GM19324 (cell line): ENCODE measurements at regions not wholly inside any gene's neighbourhood (a gene's known extent, or its start where the extent isn't known, plus 50 kb on each side); places are given as distances from the start of the nearest gene placed in this dataset.

ENCODE experiments used
- ATAC-seq: cut with Tn5 transposase; IDR thresholded peaks from one replicate; pipeline ENCODE4 v1.9.1; 2021; ENCODE audit warnings: mild to moderate bottlenecking, moderate library complexity; ENCODE audit not compliant: unreplicated experiment, low FRiP score

DNA sequence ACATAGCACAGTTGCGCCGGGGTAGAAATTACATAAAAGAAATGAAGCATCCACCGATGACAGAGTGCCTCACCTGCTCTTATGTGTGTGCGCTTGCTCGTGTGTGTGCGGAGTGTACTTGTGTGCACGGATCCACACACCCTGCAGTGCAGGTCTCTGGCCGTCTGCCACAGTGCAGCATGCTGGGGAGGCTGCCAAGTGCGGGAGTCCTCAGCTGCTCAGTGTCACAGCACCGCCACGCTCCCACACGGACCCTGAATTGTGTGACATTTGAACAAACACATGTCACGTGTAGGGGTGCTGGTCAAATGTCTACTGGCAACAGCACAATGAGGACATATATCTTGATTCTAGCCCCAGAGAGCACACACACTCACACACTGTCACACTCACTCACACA, 243.0 kb upstream of the MYOCD start:
- ATAC-seq, result no peak

GRCh38 chr17:12423337-12423736, 242.4 kb upstream of the MYOCD start:
- no peak for ATAC-seq

GRCh38 chr17:12429116-12429515, 236.6 kb upstream of the MYOCD start:
- ATAC-seq, result no peak

DNA sequence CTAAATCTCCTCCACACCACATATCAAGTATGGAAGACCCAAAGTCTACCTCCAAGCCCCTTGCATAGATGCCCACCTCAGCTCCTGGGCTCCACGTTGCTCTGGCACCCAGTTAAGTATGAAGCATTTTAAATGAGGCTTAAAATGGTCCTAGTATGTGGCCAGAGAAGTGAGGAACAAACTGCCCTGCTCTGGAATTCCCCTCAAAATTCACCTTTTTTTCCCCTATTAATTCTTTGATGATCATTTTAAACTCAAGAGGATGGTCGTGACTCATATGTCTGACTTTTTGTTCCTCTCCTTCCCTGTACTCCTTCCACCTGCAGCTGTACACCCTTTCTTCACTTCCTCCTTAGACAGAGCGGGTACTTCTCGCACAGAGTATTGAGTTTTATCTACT, 234.5 kb upstream of the MYOCD start:
- peak; percentile 80 for ATAC-seq

- ATAC-seq, result no peak
Observed at GRCh38 chr17:12438212-12438611, 227.5 kb upstream of the MYOCD start.

GRCh38 chr17:12438813-12439586, 226.7 kb upstream of the MYOCD start:
- ATAC-seq, result no peak

GRCh38 chr17:12445331-12445730, 220.4 kb upstream of the MYOCD start:
- no peak for ATAC-seq

- no peak for ATAC-seq
Observed at GRCh38 chr17:12457493-12457892, 208.2 kb upstream of the MYOCD start.

DNA sequence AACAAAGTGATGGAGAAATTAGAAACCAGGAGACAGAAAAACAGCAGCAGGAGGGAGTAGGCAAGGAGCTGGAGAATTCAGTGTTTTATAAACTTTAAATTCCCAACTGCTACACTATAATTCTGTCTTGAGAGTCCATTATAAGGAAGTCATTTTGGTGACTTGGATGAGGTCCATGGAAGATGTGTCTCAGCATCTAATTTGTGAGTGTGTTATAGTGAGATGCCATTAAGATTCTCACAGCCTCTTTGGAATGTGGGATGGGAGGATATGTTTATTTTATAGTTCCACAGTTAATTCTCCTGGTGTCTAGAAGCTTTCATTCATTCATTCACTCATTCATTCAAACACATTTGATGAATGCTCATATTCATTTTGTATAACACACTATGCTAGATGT, 206.0 kb upstream of the MYOCD start:
- no peak for ATAC-seq

- no peak for ATAC-seq
Observed at GRCh38 chr17:12463102-12463501, 202.6 kb upstream of the MYOCD start.

DNA sequence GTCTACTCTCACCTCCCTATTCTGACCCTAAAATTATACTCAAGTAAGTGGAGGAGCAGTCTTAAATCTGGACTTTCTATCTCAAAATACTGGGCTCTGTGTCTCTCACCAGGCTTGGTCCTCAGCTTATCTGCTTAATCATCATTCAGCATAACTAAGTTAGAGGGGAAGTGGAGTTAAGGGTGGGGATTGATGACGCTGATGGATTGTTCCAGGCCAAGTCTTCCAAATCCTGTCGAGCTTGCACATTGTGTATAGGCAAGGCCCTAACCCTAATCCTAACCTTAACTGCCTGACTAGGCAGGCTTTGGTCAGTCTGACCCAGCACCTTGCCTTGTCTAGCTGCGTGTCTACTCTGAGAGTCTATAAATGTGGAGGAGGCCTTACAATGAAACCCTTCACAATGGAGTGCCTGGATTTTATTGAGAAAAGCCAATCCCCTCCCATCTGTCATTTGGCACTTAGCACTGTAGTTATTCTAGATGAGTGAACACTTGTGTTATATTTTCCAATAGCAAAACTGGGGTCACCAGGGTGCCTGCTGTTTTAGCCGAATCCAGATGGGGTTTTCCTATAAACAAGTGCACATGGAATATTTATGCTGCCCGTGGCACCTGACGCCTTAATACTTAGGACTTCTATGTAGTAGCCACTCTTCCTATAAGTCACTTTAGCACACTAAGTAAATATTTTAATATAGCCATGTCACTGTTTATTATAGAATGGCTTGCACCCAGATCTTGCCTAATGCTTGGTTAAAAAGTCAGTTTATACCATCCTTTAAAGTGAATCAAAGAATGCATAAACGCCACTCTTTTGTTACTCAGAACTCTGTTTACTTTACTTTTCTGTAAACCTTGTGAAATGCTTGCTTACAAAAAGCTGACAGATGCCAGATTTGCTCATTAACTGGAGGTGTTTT, 193.2 kb upstream of the MYOCD start:
- ATAC-seq, result no peak

- ATAC-seq, result no peak
Observed at GRCh38 chr17:12478311-12478710, 187.4 kb upstream of the MYOCD start.

DNA sequence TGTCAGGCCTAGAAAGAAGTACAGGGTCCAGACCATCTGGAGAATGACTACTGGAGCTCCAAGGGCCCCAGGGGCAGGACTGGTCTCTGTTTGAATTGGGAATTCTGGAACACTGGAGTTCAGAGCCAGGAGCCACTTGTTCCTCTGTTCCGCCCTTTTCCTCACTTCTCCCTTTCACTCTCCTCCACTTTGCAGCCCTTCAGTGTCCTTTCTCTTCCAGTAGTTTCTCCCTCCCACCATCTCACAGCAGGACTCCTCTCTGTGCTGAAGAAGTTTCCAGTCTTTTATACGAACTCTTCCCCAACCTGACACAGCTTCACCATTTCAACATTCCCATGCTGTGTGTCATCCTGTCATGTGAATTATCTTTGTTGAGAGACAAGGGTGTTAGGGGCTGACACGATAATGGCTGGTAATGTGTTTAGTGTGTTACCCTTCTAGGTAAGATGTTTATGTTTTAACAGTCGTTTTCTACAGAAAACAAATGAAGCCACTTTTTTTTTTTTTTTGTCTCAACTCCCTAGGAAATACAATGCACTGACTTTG, 180.3 kb upstream of the MYOCD start:
- no peak for ATAC-seq

- ATAC-seq, result no peak
Observed at GRCh38 chr17:12489325-12489724, 176.4 kb upstream of the MYOCD start.

- ATAC-seq, result no peak
Observed at GRCh38 chr17:12492450-12492849, 173.2 kb upstream of the MYOCD start.

DNA sequence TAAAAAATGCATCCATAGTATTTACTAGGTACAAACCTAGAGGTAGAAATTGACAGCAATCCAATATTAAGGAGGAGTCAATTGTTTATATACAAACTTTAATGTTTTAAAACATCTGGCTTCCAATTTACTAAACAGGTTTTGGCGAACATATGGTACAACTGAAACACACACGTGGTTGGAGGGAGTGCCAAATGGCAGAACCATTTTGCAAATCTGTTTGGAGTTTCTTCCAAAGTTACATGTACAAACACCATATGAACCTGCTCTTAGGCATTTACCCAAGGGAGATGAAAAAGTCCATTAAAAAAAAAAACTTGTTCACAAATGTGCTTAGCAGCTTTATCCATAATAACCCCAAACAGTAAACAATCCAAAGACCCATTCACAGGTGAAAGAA, 159.8 kb upstream of the MYOCD start:
- ATAC-seq, result no peak

GRCh38 chr17:12507026-12507595, 158.6 kb upstream of the MYOCD start:
- ATAC-seq, result no peak

DNA sequence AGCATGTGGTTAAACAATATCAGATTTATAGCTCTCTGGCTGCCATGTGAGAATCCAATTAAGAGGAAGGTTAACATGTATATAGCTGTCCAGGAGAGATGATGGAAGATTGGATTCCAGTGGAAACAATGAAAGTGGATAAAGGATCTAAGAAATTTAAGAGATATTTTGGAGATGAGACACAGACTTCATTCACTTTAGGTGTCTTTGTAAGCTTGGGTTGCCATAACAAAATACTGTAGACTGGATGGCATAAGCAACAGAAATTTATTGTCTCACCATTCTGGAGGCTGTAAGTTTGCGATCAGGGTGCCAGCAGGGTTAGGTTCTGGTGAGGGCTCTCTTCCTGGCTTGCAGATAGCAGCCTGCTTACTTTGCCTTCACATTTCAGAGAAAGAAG, 155.9 kb upstream of the MYOCD start:
- ATAC-seq, result no peak

DNA sequence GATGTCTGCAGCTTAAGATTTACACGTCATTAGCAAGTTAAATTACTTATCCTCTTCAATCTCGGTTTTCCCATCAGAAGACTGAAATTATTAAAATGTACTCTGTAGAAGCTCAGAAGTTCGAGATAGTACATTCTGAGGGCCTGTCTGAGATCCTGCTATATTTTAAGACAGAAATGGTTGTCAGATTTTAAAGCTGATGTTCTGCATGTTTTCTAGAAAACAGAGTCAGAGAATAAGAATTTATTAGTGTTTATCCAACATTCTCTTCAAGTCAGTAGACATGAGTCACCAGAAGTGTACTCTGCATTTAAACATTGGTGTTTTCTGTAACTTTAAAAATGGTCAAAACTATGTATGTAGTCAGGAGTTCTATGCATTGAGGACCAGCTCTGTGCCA, 155.2 kb upstream of the MYOCD start:
- no peak for ATAC-seq

DNA sequence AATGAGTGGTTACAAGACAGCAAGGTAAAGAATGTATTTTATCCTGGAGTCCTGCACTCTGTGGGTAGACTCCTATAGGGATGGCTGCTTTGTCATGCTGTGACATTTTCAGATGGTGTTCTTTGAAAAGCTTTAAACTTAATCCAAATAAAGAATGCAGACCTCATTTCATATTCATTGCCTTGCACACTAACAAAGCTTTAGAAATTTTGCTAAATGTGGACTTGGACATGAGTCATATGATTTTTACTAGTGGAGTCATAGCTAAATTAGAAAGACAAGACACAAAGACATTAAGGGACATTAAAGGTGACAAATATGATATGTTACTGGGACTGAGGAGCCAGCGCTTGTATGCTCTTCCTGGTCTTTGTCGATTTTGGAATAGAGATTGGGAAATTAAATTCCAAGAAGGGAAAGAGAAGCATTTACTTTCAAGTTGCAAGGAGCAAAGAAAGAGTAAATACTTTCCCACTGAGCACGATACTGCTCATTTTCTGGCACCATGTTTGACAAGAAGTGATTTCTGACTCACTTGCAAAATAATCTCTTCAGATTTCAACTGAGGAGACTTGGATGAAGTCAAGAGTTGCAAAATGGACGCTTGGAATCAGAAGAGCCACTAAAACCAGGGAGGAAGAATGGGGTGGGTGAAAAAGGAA, 152.9 kb upstream of the MYOCD start:
- no peak for ATAC-seq

GRCh38 chr17:12514596-12514995, 151.1 kb upstream of the MYOCD start:
- ATAC-seq, result no peak
